ENCODE measurements at regions not wholly inside any gene's neighbourhood (a gene's known extent, or its start where the extent isn't known, plus 50 kb on each side); places are given as distances from the start of the nearest gene placed in this dataset.

DNA sequence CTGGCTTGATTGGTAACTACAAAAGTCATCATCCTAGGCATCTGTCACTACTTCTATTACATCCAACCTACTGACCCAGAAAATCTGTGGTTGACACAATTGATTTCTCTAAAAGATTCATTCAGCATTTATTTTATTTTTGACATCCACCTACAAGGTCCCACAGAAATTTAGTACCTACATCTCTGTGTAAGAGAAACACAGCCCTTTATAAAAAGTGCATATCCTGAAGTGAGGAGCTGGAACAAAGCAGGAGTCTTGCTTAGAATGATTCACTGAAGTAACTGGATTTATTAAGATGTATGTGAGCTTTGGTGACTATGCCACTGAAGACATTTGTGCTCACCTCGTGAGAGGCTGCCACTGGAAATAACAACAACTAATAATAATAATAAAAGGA, 391.0 kb downstream of the GPAT3 start:
- 0% methylated on average over 1 of the region's 1 CpG for WGBS (ENCODE audit: insufficient coverage, low coverage, missing lambda C conversion rate)
- BruUV-seq (replicated peaks) = no TSS peak

More for the DNA sequence above, 391.0 kb downstream of the GPAT3 start:
- ChIA-PET CTCF (ENCODE audit: low intra/inter-chr PET ratio) (no interaction called here), POLR2A (interaction anchor here (0.6 kb wide), 1 partner anchor 360 kb away, joined by 3 read pairs; no protein-coding TSS in a partner anchor)
- Histone ChIP-seq H3K27ac (ENCODE audit: extremely low read depth, low read depth, low read length) (no peak overlapping the region), H4K20me1 (replicated peaks; ENCODE audit: control insufficient read depth, insufficient read depth, low read length) (no peaks in the 10 kb centered on the region), H3K9me3 (replicated peaks; ENCODE audit: control insufficient read depth, insufficient read depth, low read depth, low read length) (no peaks in the 10 kb centered on the region), H3K79me2 (ENCODE audit: control insufficient read depth, insufficient read depth, low read length) (no peaks in the 10 kb centered on the region), H3K4me1 (replicated peaks in 1 of 2; ENCODE audit: control insufficient read depth in 2 of 2, insufficient read depth in 2 of 2, low read length in 2 of 2) (no peaks in the 10 kb centered on the region), H3K27me3 (ENCODE audit: control insufficient read depth in 2 of 2, insufficient read depth in 2 of 2, low read length in 2 of 2) (no peaks in the 10 kb centered on the region), H3K4me3 (no peak overlapping the region), H3K9ac (ENCODE audit: insufficient read depth in 1 of 2, low read depth in 2 of 2, low read length in 2 of 2) (no peak overlapping the region), H3K4me2 (ENCODE audit: insufficient read depth, low read length) (no peak overlapping the region), H3K9me1 (ENCODE audit: control insufficient read depth, insufficient read depth, low read length) (no peaks in the 10 kb centered on the region), H3K36me3 (ENCODE audit: control insufficient read depth, insufficient read depth, low read length) (no peaks in the 10 kb centered on the region), H2AFZ (ENCODE audit: low read depth, low read length) (no peak overlapping the region)
- DNase-seq (ENCODE audit: extremely low read depth in 1 of 4, low spot score in 3 of 4) = no peak
- in situ Hi-C loops (cut with MboI) (no loop called here), intact Hi-C loops (cut with micrococcal nuclease) (no loop called here)
- ATAC-seq = no peak
- no peak for TF ChIP-seq CEBPZ (IDR thresholded peaks at IDR 0.05; ENCODE audit: borderline replicate concordance, low read depth, low read length)
- TF ChIP-seq, protein P1, sequence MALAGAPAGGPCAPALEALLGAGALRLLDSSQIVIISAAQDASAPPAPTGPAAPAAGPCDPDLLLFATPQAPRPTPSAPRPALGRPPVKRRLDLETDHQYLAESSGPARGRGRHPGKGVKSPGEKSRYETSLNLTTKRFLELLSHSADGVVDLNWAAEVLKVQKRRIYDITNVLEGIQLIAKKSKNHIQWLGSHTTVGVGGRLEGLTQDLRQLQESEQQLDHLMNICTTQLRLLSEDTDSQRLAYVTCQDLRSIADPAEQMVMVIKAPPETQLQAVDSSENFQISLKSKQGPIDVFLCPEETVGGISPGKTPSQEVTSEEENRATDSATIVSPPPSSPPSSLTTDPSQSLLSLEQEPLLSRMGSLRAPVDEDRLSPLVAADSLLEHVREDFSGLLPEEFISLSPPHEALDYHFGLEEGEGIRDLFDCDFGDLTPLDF (CRISPR knock-in tag; IDR thresholded peaks at IDR 0.05) = no peak
- no peak for TF ChIP-seq IFI16 (CRISPR knock-in tag; IDR thresholded peaks at IDR 0.05)
- TF ChIP-seq BCLAF1 (IDR thresholded peaks at IDR 0.05; ENCODE audit: borderline replicate concordance in 1 of 2, control insufficient read depth in 1 of 2, low read depth in 2 of 2, low read length in 1 of 2) = no peak
- no peak for TF ChIP-seq TEAD1 (CRISPR knock-in tag; IDR thresholded peaks at IDR 0.05)
- no peak for TF ChIP-seq MAFG (tag; conservative IDR thresholded peaks at IDR 0.05)
- TF ChIP-seq GATA2 (CRISPR knock-in tag; IDR thresholded peaks at IDR 0.05) = no peak
- no peak for TF ChIP-seq HDAC3 (IDR thresholded peaks at IDR 0.05; ENCODE audit: borderline replicate concordance, partially characterized antibody)
- TF ChIP-seq MAZ (CRISPR knock-in tag; conservative IDR thresholded peaks at IDR 0.05 in 1 of 2, IDR thresholded peaks at IDR 0.05 in 1 of 2) = no peak
- TF ChIP-seq CBX2 (IDR thresholded peaks at IDR 0.05; ENCODE audit: insufficient read depth, low read length, poor library complexity, severe bottlenecking) = no peak
- FAIRE-seq = no peak

Measured in K562 (cell line).